GM21529 (cell line): ENCODE measurements at regions not wholly inside any gene's neighbourhood (a gene's known extent, or its start where the extent isn't known, plus 50 kb on each side); places are given as distances from the start of the nearest gene placed in this dataset.

Experiments
- ATAC-seq: cut with Tn5 transposase; IDR thresholded peaks from one replicate; pipeline ENCODE4 v1.9.1; 2021; ENCODE audit not compliant: unreplicated experiment

- ATAC-seq, result no peak
Observed at GRCh38 chr17:36885153-36885735, 52.0 kb upstream of the LHX1 start.

- no peak for ATAC-seq
Observed at GRCh38 chr17:36885771-36886377, 51.4 kb upstream of the LHX1 start.
